ENCODE measurements at regions not wholly inside any gene's neighbourhood (a gene's known extent, or its start where the extent isn't known, plus 50 kb on each side); places are given as distances from the start of the nearest gene placed in this dataset.

- Histone ChIP-seq H3K27ac (ENCODE audit: low read depth in 1 of 2, low read length in 2 of 2) (no peak overlapping the region), H3K4me1 (ENCODE audit: insufficient read depth, low read length) (no peaks in the 10 kb centered on the region), H3K9me3 (ENCODE audit: control insufficient read depth in 1 of 2, insufficient read depth in 1 of 2, low read length in 2 of 2) (no peaks in the 10 kb centered on the region), H3K4me3 (ENCODE audit: low read length) (no peak overlapping the region), H3K36me3 (ENCODE audit: insufficient read depth, low read length) (no peaks in the 10 kb centered on the region), H3K27me3 (ENCODE audit: control insufficient read depth in 1 of 2, insufficient read depth in 2 of 2, low read length in 2 of 2) (no peaks in the 10 kb centered on the region)
- no peaks in the 10 kb centered on the region for H3K4me1 Mint-ChIP-seq (ENCODE audit: low read depth)
- POLR2A ChIA-PET, result no interaction called here
- TF ChIP-seq CTCF (IDR thresholded peaks at IDR 0.05), result no peak
- ATAC-seq (ENCODE audit: poor library complexity) (no peak), DNase-seq (no peak)
- intact Hi-C loops (cut with DNase I, micrococcal nuclease), result no loop called here
- CTCF ChIA-PET, result no interaction called here
- no peaks in the 10 kb centered on the region for H3K9me3 Mint-ChIP-seq
- H3K27me3 Mint-ChIP-seq, result peaks cover 9% of the 10 kb centered on the region
- H3K4me3 Mint-ChIP-seq, result no peak overlapping the region
- no peaks in the 10 kb centered on the region for H3K36me3 Mint-ChIP-seq (ENCODE audit: low read depth)
- H3K27ac Mint-ChIP-seq, result no peak overlapping the region
These were observed 608.7 kb upstream of the PLXNA2 start for GRCh38 chr1:208852911-208853310.

GRCh38 chr1:208855403-208855802 is 611.2 kb upstream of the PLXNA2 start:
- Histone ChIP-seq H3K27me3 (ENCODE audit: control insufficient read depth in 1 of 2, insufficient read depth in 2 of 2, low read length in 2 of 2) (no peaks in the 10 kb centered on the region), H3K9me3 (ENCODE audit: control insufficient read depth in 1 of 2, insufficient read depth in 1 of 2, low read length in 2 of 2) (peaks cover 0 to 4% of the 10 kb centered on the region in 2 experiments), H3K4me3 (ENCODE audit: low read length) (no peak overlapping the region), H3K36me3 (ENCODE audit: insufficient read depth, low read length) (no peaks in the 10 kb centered on the region), H3K27ac (ENCODE audit: low read depth in 1 of 2, low read length in 2 of 2) (no peak overlapping the region), H3K4me1 (ENCODE audit: insufficient read depth, low read length) (no peaks in the 10 kb centered on the region)
- intact Hi-C loops (cut with DNase I, micrococcal nuclease), result no loop called here
- H3K4me3 Mint-ChIP-seq, result no peak overlapping the region
- no peak overlapping the region for H3K27ac Mint-ChIP-seq
- no peaks in the 10 kb centered on the region for H3K36me3 Mint-ChIP-seq (ENCODE audit: low read depth)
- no peaks in the 10 kb centered on the region for H3K9me3 Mint-ChIP-seq
- DNase-seq (no peak), ATAC-seq (ENCODE audit: poor library complexity) (no peak)
- H3K27me3 Mint-ChIP-seq, result peaks cover 9% of the 10 kb centered on the region
- TF ChIP-seq CTCF (IDR thresholded peaks at IDR 0.05), result no peak
- ChIA-PET CTCF (no interaction called here), POLR2A (no interaction called here)
- no peaks in the 10 kb centered on the region for H3K4me1 Mint-ChIP-seq (ENCODE audit: low read depth)

GRCh38 chr1:208857465-208857864 is 613.3 kb upstream of the PLXNA2 start:
- no peaks in the 10 kb centered on the region for H3K27me3 ChIP-seq (ENCODE audit: control insufficient read depth in 1 of 2, insufficient read depth in 2 of 2, low read length in 2 of 2)
- ChIA-PET CTCF (no interaction called here), POLR2A (no interaction called here)
- no peak overlapping the region for H3K4me3 ChIP-seq (ENCODE audit: low read length)
- Mint-ChIP-seq H3K9me3 (peaks cover 3% of the 10 kb centered on the region), H3K4me3 (no peak overlapping the region), H3K27me3 (peaks cover 9% of the 10 kb centered on the region), H3K4me1 (ENCODE audit: low read depth) (no peaks in the 10 kb centered on the region), H3K27ac (no peak overlapping the region), H3K36me3 (ENCODE audit: low read depth) (no peaks in the 10 kb centered on the region)
- ATAC-seq (ENCODE audit: poor library complexity), result no peak
- no peaks in the 10 kb centered on the region for H3K36me3 ChIP-seq (ENCODE audit: insufficient read depth, low read length)
- no peaks in the 10 kb centered on the region for H3K4me1 ChIP-seq (ENCODE audit: insufficient read depth, low read length)
- no peak for DNase-seq
- no peak for TF ChIP-seq CTCF (IDR thresholded peaks at IDR 0.05)
- H3K9me3 ChIP-seq (ENCODE audit: control insufficient read depth in 1 of 2, insufficient read depth in 1 of 2, low read length in 2 of 2), result peaks cover 0 to 4% of the 10 kb centered on the region in 2 experiments
- intact Hi-C loops (cut with DNase I, micrococcal nuclease), result no loop called here
- H3K27ac ChIP-seq (ENCODE audit: low read depth in 1 of 2, low read length in 2 of 2), result no peak overlapping the region
